Neural progenitor cell (in vitro differentiated cells): ENCODE measurements at regions not wholly inside any gene's neighbourhood (a gene's known extent, or its start where the extent isn't known, plus 50 kb on each side); places are given as distances from the start of the nearest gene placed in this dataset.

ENCODE experiments used
- DNase-seq: peaks from one replicate; pipeline ENCODE4 v3.0.0-alpha.2; 2016; ENCODE audit warnings: low spot score
- H2AFZ ChIP-seq: fragments of 200-600 bp; sonication (generic); replicated peaks from 2 replicates; pipeline ENCODE4 v1.6.1; 2016; ENCODE audit warnings: antibody characterized with exemption
- H3F3A ChIP-seq: fragments of 200-600 bp; sonication (generic); 2 replicates; pipeline ENCODE4 v1.6.1; 2016; ENCODE audit warnings: antibody characterized with exemption, low read depth
- H3K27ac ChIP-seq: fragments of 200-600 bp; sonication (generic); 2 replicates; pipeline ENCODE4 v1.5.1; 2016; ENCODE audit warnings: mild to moderate bottlenecking
- H3K27me3 ChIP-seq: fragments of 200-600 bp; sonication (generic); 2 replicates; pipeline ENCODE4 v1.6.1; 2016; ENCODE audit warnings: mild to moderate bottlenecking, moderate library complexity
- H3K36me3 ChIP-seq: fragments of 200-600 bp; sonication (generic); 2 replicates; pipeline ENCODE4 v1.5.1; 2016
- H3K4me1 ChIP-seq: fragments of 200-600 bp; sonication (generic); 2 replicates; pipeline ENCODE4 v1.6.1; 2016; ENCODE audit warnings: mixed run types
- H3K4me2 ChIP-seq: fragments of 200-600 bp; sonication (generic); 2 replicates; pipeline ENCODE4 v1.6.1; 2016
- H3K4me3 ChIP-seq: fragments of 200-600 bp; sonication (generic); 2 replicates; pipeline ENCODE4 v1.5.1; 2016
- H3K79me2 ChIP-seq: fragments of 200-600 bp; sonication (generic); 2 replicates; pipeline ENCODE4 v1.6.1; 2016; ENCODE audit warnings: low read depth
- H3K9ac ChIP-seq: fragments of 200-600 bp; sonication (generic); 2 replicates; pipeline ENCODE4 v1.6.1; 2016
- H3K9me3 ChIP-seq: fragments of 200-600 bp; sonication (generic); 2 replicates; pipeline ENCODE4 v1.5.1; 2016; ENCODE audit warnings: low read depth
- H4K20me1 ChIP-seq: fragments of 200-600 bp; sonication (generic); 2 replicates; pipeline ENCODE4 v1.6.1; 2016; ENCODE audit warnings: low read depth
- H3K27ac Mint-ChIP-seq: 3 replicates; pipeline ENCODE4 v1.8.0; 2021; ENCODE audit warnings: mixed read lengths
- H3K27me3 Mint-ChIP-seq: 2 replicates; pipeline ENCODE4 v1.8.0; 2022; ENCODE audit warnings: low read depth, mild to moderate bottlenecking, inconsistent platforms, moderate library complexity, mixed read lengths; ENCODE audit not compliant: insufficient read depth
- H3K36me3 Mint-ChIP-seq: 3 replicates; pipeline ENCODE4 v1.8.0; 2021; ENCODE audit warnings: mixed read lengths
- H3K4me1 Mint-ChIP-seq: 3 replicates; pipeline ENCODE4 v1.8.0; 2021; ENCODE audit warnings: mixed read lengths
- H3K4me3 Mint-ChIP-seq: 3 replicates; pipeline ENCODE4 v1.8.0; 2021; ENCODE audit warnings: mild to moderate bottlenecking, moderate library complexity, mixed read lengths
- H3K9me3 Mint-ChIP-seq: 3 replicates; pipeline ENCODE4 v1.8.0; 2020; ENCODE audit warnings: mixed read lengths
- CTCF ChIP-seq: fragments of 200-600 bp; sonication (generic); IDR thresholded peaks from 2 replicates; pipeline ENCODE4 v1.5.1; 2017; ENCODE audit warnings: antibody characterized with exemption, mild to moderate bottlenecking
- EZH2 ChIP-seq: fragments of 200-600 bp; sonication (generic); IDR thresholded peaks from 2 replicates; pipeline ENCODE4 v1.6.1; 2017; ENCODE audit warnings: antibody characterized with exemption, mild to moderate bottlenecking, moderate library complexity
- EZH2phosphoT487 ChIP-seq: fragments of 200-600 bp; sonication (generic); IDR thresholded peaks from 2 replicates; pipeline ENCODE4 v1.6.1; 2017; ENCODE audit warnings: antibody characterized with exemption

- no peaks in the 10 kb centered on the region for H3K27me3 ChIP-seq
- no peaks in the 10 kb centered on the region for H3K4me1 Mint-ChIP-seq
- no peaks in the 10 kb centered on the region for H3K79me2 ChIP-seq
- H3K27me3 Mint-ChIP-seq: no peaks in the 10 kb centered on the region
- H4K20me1 ChIP-seq: no peaks in the 10 kb centered on the region
- TF ChIP-seq CTCF (no peak), EZH2 (no peak), EZH2phosphoT487 (no peak)
- no peaks in the 10 kb centered on the region for H3K36me3 ChIP-seq
- no peaks in the 10 kb centered on the region for H3K9me3 ChIP-seq
- no peak overlapping the region for H3K4me3 Mint-ChIP-seq
- no peaks in the 10 kb centered on the region for H3K36me3 Mint-ChIP-seq
- no peaks in the 10 kb centered on the region for H3K9me3 Mint-ChIP-seq
- H3K27ac ChIP-seq: no peak overlapping the region
- H3K4me2 ChIP-seq: no peak overlapping the region
- H3K4me3 ChIP-seq: no peak overlapping the region
- H2AFZ ChIP-seq: no peak overlapping the region
- no peak for DNase-seq
- H3K27ac Mint-ChIP-seq: no peak overlapping the region
- H3F3A ChIP-seq: no peaks in the 10 kb centered on the region
- no peak overlapping the region for H3K9ac ChIP-seq
- H3K4me1 ChIP-seq: no peaks in the 10 kb centered on the region
Measured at GRCh38 chr2:146837857-146838256, 1007.0 kb upstream of the ACVR2A start.

- H2AFZ ChIP-seq: peak overlapping the region; percentile 22
- H3K4me1 ChIP-seq: peaks cover 23% of the 10 kb centered on the region
- no peak overlapping the region for H3K4me3 ChIP-seq
- no peaks in the 10 kb centered on the region for H3K9me3 ChIP-seq
- Mint-ChIP-seq H3K27ac (no peak overlapping the region), H3K27me3 (peaks cover 2% of the 10 kb centered on the region), H3K4me3 (no peak overlapping the region), H3K36me3 (no peaks in the 10 kb centered on the region), H3K4me1 (peaks cover 14% of the 10 kb centered on the region), H3K9me3 (no peaks in the 10 kb centered on the region)
- H3K36me3 ChIP-seq: no peaks in the 10 kb centered on the region
- peak; percentile 54 for DNase-seq
- H4K20me1 ChIP-seq: no peaks in the 10 kb centered on the region
- H3K27ac ChIP-seq: no peak overlapping the region
- peak overlapping the region; percentile 19 for H3K4me2 ChIP-seq
- no peak for TF ChIP-seq EZH2
- TF ChIP-seq CTCF: no peak
- H3K79me2 ChIP-seq: no peaks in the 10 kb centered on the region
- no peaks in the 10 kb centered on the region for H3K27me3 ChIP-seq
- H3F3A ChIP-seq: peaks cover 10% of the 10 kb centered on the region
- H3K9ac ChIP-seq: no peak overlapping the region
Measured at GRCh38 chr2:146826388-146826787, 1018.4 kb upstream of the ACVR2A start.

GRCh38 chr2:146821836-146822316, 1023.0 kb upstream of the ACVR2A start:
- Mint-ChIP-seq H3K27me3 (no peaks in the 10 kb centered on the region), H3K4me1 (peaks cover 22% of the 10 kb centered on the region), H3K27ac (no peak overlapping the region), H3K36me3 (no peaks in the 10 kb centered on the region), H3K4me3 (no peak overlapping the region), H3K9me3 (no peaks in the 10 kb centered on the region)
- Histone ChIP-seq H3K36me3 (no peaks in the 10 kb centered on the region), H3F3A (peaks cover 10% of the 10 kb centered on the region), H3K9me3 (no peaks in the 10 kb centered on the region), H3K27ac (no peak overlapping the region), H3K9ac (no peak overlapping the region), H2AFZ (no peak overlapping the region), H3K4me1 (peaks cover 39% of the 10 kb centered on the region), H4K20me1 (no peaks in the 10 kb centered on the region), H3K4me3 (no peak overlapping the region), H3K27me3 (no peaks in the 10 kb centered on the region), H3K79me2 (no peaks in the 10 kb centered on the region), H3K4me2 (no peak overlapping the region)
- TF ChIP-seq CTCF (no peak), EZH2 (no peak), EZH2phosphoT487 (no peak)
- DNase-seq: no peak
